Left ventricle myocardium inferior (tissue), 1 donor: ENCODE measurements at regions not wholly inside any gene's neighbourhood (a gene's known extent, or its start where the extent isn't known, plus 50 kb on each side); places are given as distances from the start of the nearest gene placed in this dataset.

ENCODE experiments used
- DNase-seq: peaks from one replicate; pipeline ENCODE4 v3.0.0-alpha.2; 2020
- H3K27ac ChIP-seq: fragments of 200-600 bp; replicated peaks from 2 replicates; pipeline ENCODE4 v1.8.0; 2021
- H3K27me3 ChIP-seq: fragments of 200-600 bp; 2 replicates; pipeline ENCODE4 v1.8.0; 2021; ENCODE audit warnings: low read depth
- H3K36me3 ChIP-seq: fragments of 200-600 bp; 2 replicates; pipeline ENCODE4 v1.8.0; 2021
- H3K4me1 ChIP-seq: fragments of 200-600 bp; 2 replicates; pipeline ENCODE4 v1.8.0; 2021
- H3K4me3 ChIP-seq: fragments of 200-600 bp; 2 replicates; pipeline ENCODE4 v1.8.0; 2021; ENCODE audit warnings: mild to moderate bottlenecking, moderate library complexity
- H3K9me3 ChIP-seq: fragments of 200-600 bp; replicated peaks from 2 replicates; pipeline ENCODE4 v1.8.0; 2021
- CTCF ChIP-seq: fragments of 200-600 bp; IDR thresholded peaks from 2 replicates; pipeline ENCODE4 v1.8.0; 2021; ENCODE audit warnings: antibody characterized with exemption, mild to moderate bottlenecking, borderline replicate concordance
- intact Hi-C: fragments of 100-400 bp; cut with micrococcal nuclease; formaldehyde crosslinking; loops from one replicate; pipeline ENCODE4 v1.11.0; 2022
- donor health status: DM: no; HTN: yes; CAD: no; lungs with severe emphysema.

GRCh38 chr9:81468084-81468595 lies 221.2 kb downstream of the TLE1 start:
- Histone ChIP-seq H3K36me3 (no peaks in the 10 kb centered on the region), H3K27me3 (no peaks in the 10 kb centered on the region), H3K27ac (no peak overlapping the region), H3K4me1 (peaks cover 10% of the 10 kb centered on the region), H3K4me3 (no peak overlapping the region), H3K9me3 (peaks cover 3% of the 10 kb centered on the region)
- no peak for TF ChIP-seq CTCF
- DNase-seq: no peak
- intact Hi-C loops: no loop called here

- Histone ChIP-seq H3K27me3 (no peaks in the 10 kb centered on the region), H3K4me1 (peaks cover 10% of the 10 kb centered on the region), H3K4me3 (no peak overlapping the region), H3K36me3 (no peaks in the 10 kb centered on the region), H3K27ac (no peak overlapping the region), H3K9me3 (peaks cover 5% of the 10 kb centered on the region)
- no peak for TF ChIP-seq CTCF
- no peak for DNase-seq
- intact Hi-C loops: no loop called here
Measured at GRCh38 chr9:81466981-81467380, 222.4 kb downstream of the TLE1 start.

GRCh38 chr9:81465468-81466011 lies 223.8 kb downstream of the TLE1 start:
- peak; percentile 45 for TF ChIP-seq CTCF
- Histone ChIP-seq H3K9me3 (peaks cover 5% of the 10 kb centered on the region), H3K27ac (peak overlapping the region; percentile 9), H3K27me3 (no peaks in the 10 kb centered on the region), H3K4me3 (no peak overlapping the region), H3K36me3 (no peaks in the 10 kb centered on the region), H3K4me1 (peaks cover 10% of the 10 kb centered on the region)
- no peak for DNase-seq
- intact Hi-C loops: no loop called here

GRCh38 chr9:81462801-81463200 lies 226.5 kb downstream of the TLE1 start:
- TF ChIP-seq CTCF: no peak
- H3K36me3 ChIP-seq: no peaks in the 10 kb centered on the region
- intact Hi-C loops: no loop called here
- H3K27me3 ChIP-seq: no peaks in the 10 kb centered on the region
- peaks cover 10% of the 10 kb centered on the region for H3K4me1 ChIP-seq
- H3K27ac ChIP-seq: no peak overlapping the region
- H3K9me3 ChIP-seq: peaks cover 5% of the 10 kb centered on the region
- H3K4me3 ChIP-seq: no peak overlapping the region
- no peak for DNase-seq

- Histone ChIP-seq H3K36me3 (no peaks in the 10 kb centered on the region), H3K4me3 (no peak overlapping the region), H3K27ac (no peak overlapping the region), H3K27me3 (no peaks in the 10 kb centered on the region), H3K4me1 (peaks cover 10% of the 10 kb centered on the region), H3K9me3 (peaks cover 5% of the 10 kb centered on the region)
- no peak for DNase-seq
- no peak for TF ChIP-seq CTCF
- intact Hi-C loops: no loop called here
Measured at GRCh38 chr9:81461196-81461595, 228.2 kb downstream of the TLE1 start.
